ENCODE measurements at regions not wholly inside any gene's neighbourhood (a gene's known extent, or its start where the extent isn't known, plus 50 kb on each side); places are given as distances from the start of the nearest gene placed in this dataset.

GRCh38 chr17:73783382-73783766 is 139.1 kb upstream of the SDK2 start:
- no peak for DNase-seq (ENCODE audit: low read depth)

- DNase-seq (ENCODE audit: low read depth) = no peak
Observed at GRCh38 chr17:73783945-73784603, 139.8 kb upstream of the SDK2 start.

DNA sequence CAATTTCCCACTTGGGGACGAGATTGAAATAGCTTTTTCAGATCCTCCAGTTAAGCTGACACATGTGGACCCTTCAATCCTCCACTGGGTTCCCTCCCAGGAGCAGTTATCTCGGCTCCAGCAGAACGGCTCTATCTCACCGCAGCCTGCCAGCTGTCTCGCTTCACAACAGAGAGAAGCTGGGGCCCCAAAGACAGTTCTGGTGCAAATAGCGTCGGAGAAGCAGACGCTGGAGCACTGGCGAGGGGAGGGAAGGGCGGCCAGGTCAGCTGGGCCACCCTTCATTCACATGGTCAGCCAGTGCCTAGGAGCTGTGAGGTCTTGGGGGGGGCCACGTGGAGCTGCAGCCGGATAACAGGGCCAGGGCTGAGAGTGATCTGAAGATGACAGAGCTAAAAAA is 141.3 kb upstream of the SDK2 start:
- DNase-seq (ENCODE audit: low read depth) = no peak

DNA sequence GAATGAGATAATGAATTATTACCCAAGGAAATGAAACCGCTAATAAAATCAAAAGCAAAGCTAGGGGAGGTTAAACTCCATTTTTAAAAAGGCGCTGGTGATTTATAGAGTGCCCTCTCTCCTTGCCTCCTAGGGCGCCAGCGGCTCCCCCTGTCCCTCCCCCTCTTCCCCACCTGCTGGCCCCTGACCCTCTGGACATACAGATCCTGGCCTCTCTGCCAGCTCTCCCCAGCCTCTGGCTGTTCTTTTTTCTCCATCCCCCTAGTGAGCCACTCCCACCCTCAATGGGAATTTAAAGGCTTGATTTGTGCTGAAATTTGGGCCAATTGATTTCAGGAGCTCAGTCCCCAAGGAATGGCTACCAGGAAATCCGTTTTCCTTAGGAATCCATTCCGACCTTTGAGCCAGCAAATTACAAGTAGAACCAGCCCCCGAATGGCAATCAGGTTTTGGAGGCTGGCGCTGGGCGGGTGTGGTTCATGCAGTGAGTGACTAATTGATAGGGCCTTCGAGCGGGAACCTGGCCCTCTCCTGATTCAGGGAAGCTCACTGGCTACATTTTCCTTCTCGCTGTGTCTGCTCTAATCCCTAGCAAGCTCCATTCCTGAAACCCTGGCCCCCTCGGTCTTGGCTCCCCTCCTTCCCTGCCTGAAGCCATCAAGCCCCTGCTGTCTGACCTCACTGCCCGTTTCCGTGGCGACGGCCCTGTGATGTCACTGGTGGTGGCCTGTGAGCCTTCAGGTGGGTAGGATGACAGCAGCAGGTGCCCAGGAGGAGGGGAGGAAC is 141.9 kb upstream of the SDK2 start:
- DNase-seq (ENCODE audit: low read depth) = no peak

DNA sequence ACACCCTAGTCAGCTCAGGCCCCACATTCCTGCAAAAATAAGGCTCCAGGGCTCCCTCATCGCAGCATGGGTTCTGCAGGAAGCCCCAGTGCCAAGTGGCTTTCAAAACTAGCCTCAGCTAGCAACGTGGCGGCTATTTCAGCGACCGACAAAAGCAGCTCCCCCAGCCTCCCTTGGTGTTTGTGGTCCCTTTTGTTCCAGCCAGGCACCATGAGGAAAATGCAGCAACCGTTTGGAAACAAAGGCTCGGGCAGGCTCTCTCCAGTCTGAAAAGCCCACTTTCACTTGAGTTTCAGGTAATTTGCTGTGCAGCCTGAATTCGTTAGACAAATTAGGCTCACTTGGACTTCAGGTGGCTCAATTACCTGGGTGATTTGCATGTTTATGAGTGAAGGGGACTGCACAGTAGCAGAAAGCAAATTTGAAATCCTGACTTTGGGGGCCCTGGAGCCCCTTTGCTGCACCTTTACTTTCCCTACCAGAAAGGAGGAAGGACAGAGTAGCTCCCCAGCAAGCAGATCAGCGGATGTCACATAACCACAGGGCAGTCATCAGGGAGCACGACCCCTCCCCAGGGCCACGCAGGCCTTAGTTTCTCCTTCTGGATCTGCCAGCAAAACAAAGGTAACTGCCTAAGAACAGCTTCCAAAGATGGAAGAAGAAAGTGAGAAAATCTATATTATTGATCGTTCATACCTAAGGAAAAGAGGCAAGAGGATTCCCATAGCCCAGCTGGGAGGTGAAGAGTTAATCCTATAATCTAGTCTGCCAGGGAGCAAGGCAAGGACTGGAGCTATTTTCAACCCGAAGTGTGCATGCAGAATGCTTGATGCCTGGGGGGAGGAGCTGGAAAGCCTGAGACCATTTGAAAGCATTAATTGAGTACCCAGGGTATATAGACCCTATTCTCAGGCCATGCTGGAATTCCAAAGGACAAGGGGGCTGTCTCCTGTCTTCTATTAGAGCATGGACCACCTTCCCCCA is 143.1 kb upstream of the SDK2 start:
- DNase-seq (ENCODE audit: low read depth) = no peak

GRCh38 chr17:73788111-73788510 is 143.9 kb upstream of the SDK2 start:
- DNase-seq (ENCODE audit: low read depth) = no peak

DNA sequence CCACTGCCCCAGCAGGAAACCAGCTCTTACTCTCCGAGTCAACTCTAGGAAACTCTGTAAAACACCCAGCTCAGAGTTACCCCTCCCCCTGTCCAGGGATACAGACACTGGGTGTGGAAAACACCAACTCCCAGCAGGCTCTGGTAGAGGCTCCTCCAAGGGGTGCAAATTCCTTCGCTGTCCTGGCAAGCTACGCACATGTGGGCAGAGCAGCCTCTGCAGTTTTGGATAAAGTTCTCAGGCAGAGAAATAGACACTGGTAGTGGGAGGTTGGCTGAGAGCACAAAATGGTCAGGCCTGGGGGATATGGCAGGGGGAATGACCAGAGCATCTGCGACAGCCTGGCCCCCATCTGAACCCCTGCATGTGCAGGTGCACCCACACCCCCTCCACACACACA is 146.9 kb upstream of the SDK2 start:
- no peak for DNase-seq (ENCODE audit: low read depth)

GRCh38 chr17:73791631-73792030 is 147.4 kb upstream of the SDK2 start:
- no peak for DNase-seq (ENCODE audit: low read depth)

DNA sequence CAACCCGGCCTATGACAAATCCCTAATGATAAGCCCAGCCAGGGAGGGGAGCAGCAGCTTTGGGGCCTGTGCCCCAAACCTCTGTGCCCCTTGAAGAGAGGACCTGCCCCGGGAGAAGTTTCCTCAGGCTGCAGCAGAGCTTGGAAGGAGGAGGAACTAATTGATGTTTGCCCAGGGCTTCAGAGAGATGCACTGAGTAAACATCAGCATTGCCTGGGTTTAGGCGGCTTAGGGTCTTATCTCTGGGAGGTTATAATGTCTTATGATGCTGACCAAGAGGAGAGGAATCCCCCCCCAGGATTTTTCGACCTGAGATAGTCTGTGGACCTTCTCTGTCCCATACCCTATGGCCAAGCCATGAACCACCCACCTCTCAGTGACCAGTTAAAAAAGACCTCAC is 148.7 kb upstream of the SDK2 start:
- no peak for DNase-seq (ENCODE audit: low read depth)

- no peak for DNase-seq (ENCODE audit: low read depth)
Observed at GRCh38 chr17:73794336-73794735, 150.1 kb upstream of the SDK2 start.

GRCh38 chr17:73795730-73796129 is 151.5 kb upstream of the SDK2 start:
- DNase-seq (ENCODE audit: low read depth) = no peak

- DNase-seq (ENCODE audit: low read depth) = no peak
Observed at GRCh38 chr17:73797594-73798110, 153.4 kb upstream of the SDK2 start.

- no peak for DNase-seq (ENCODE audit: low read depth)
Observed at GRCh38 chr17:73798111-73798748, 154.0 kb upstream of the SDK2 start.

DNA sequence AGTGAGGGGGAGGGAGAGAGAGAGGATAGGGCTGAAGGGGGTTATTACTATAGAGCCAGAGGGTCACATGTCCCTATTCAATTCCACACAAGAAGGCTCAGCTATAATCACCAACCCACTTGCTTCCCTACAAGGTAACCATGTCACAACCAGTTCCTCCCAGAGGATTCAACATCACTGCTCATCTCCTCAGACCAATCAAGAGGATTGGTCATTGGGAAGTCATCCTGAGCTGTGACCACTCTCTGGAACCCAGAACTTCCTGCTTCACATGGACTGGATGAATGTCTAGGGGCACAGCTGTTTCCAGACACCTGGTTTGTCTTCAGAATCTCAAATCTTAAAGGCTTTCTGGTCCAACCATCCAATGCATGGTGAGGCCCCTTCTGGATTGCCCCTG is 154.9 kb upstream of the SDK2 start:
- no peak for DNase-seq (ENCODE audit: low read depth)

GRCh38 chr17:73799781-73800627 is 155.8 kb upstream of the SDK2 start:
- DNase-seq (ENCODE audit: low read depth) = no peak

- no peak for DNase-seq (ENCODE audit: low read depth)
Observed at GRCh38 chr17:73800893-73801292, 156.6 kb upstream of the SDK2 start.

GRCh38 chr17:73801455-73802100 is 157.3 kb upstream of the SDK2 start:
- no peak for DNase-seq (ENCODE audit: low read depth)

DNA sequence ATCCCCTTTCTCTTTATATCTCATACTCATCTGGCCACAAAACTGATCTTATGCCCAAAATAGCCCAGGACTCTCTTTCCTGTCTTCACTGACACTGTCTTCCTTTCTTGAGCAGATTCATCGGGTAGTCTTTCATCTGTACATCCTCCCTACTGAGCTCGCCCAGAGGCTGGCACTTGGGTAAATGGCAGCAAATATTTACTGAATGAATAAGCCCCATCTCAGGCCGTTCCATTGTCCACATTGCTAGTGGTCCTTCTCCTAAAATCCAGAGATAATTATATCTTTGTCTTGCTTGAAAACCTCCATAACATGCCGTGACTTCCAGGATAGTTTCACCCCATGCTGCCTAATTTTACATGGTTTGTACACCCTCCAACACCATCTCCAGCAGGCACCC is 158.1 kb upstream of the SDK2 start:
- DNase-seq (ENCODE audit: low read depth) = no peak

GRCh38 chr17:73802871-73803270 is 158.6 kb upstream of the SDK2 start:
- DNase-seq (ENCODE audit: low read depth) = no peak

GRCh38 chr17:73803964-73804435 is 159.8 kb upstream of the SDK2 start:
- DNase-seq (ENCODE audit: low read depth) = no peak
